ENCODE measurements at regions not wholly inside any gene's neighbourhood (a gene's known extent, or its start where the extent isn't known, plus 50 kb on each side); places are given as distances from the start of the nearest gene placed in this dataset.

GRCh38 chr2:34901739-34902138, 1302.6 kb upstream of the FAM98A start:
- no peak for DNase-seq (ENCODE audit: low read depth in 1 of 2, low spot score in 1 of 2)
- no peaks in the 10 kb centered on the region for H3K27me3 ChIP-seq (ENCODE audit: insufficient read depth, poor library complexity, severe bottlenecking)
- no peak for TF ChIP-seq CTCF (IDR thresholded peaks at IDR 0.05; ENCODE audit: insufficient read depth, low read length)
- TF ChIP-seq POLR2AphosphoS5 (IDR thresholded peaks at IDR 0.05; ENCODE audit: low read depth) = no peak
- TF ChIP-seq SPI1 (IDR thresholded peaks at IDR 0.05; ENCODE audit: borderline replicate concordance, low read depth) = no peak
- TF ChIP-seq GABPA (IDR thresholded peaks at IDR 0.05; ENCODE audit: low read depth) = no peak
- no peak for TF ChIP-seq REST (IDR thresholded peaks at IDR 0.05; ENCODE audit: insufficient replicate concordance, low read depth)
- no peak overlapping the region for H3K4me3 ChIP-seq (replicated peaks; ENCODE audit: insufficient read depth, low read length)
- H3K27ac ChIP-seq (replicated peaks) = no peak overlapping the region

GRCh38 chr2:34899079-34899478, 1300.0 kb upstream of the FAM98A start:
- Histone ChIP-seq H3K4me3 (replicated peaks; ENCODE audit: insufficient read depth, low read length) (no peak overlapping the region), H3K27ac (replicated peaks) (no peak overlapping the region), H3K27me3 (ENCODE audit: insufficient read depth, poor library complexity, severe bottlenecking) (no peaks in the 10 kb centered on the region)
- DNase-seq (ENCODE audit: low read depth in 1 of 2, low spot score in 1 of 2) = no peak
- TF ChIP-seq POLR2AphosphoS5 (IDR thresholded peaks at IDR 0.05; ENCODE audit: low read depth) (no peak), SPI1 (IDR thresholded peaks at IDR 0.05; ENCODE audit: borderline replicate concordance, low read depth) (no peak)

- TF ChIP-seq REST (IDR thresholded peaks at IDR 0.05; ENCODE audit: insufficient replicate concordance, low read depth) (no peak), GABPA (IDR thresholded peaks at IDR 0.05; ENCODE audit: low read depth) (no peak), SPI1 (IDR thresholded peaks at IDR 0.05; ENCODE audit: borderline replicate concordance, low read depth) (no peak), POLR2AphosphoS5 (IDR thresholded peaks at IDR 0.05; ENCODE audit: low read depth) (no peak), CTCF (IDR thresholded peaks at IDR 0.05; ENCODE audit: insufficient read depth, low read length) (no peak)
- DNase-seq (ENCODE audit: low read depth in 1 of 2, low spot score in 1 of 2) = no peak
- H3K27me3 ChIP-seq (ENCODE audit: insufficient read depth, poor library complexity, severe bottlenecking) = no peaks in the 10 kb centered on the region
- H3K4me3 ChIP-seq (replicated peaks; ENCODE audit: insufficient read depth, low read length) = no peak overlapping the region
- H3K27ac ChIP-seq (replicated peaks) = no peak overlapping the region
Measured at GRCh38 chr2:34892766-34893165, 1293.7 kb upstream of the FAM98A start.

- H3K27ac ChIP-seq (replicated peaks) = no peak overlapping the region
- no peak for TF ChIP-seq GABPA (IDR thresholded peaks at IDR 0.05; ENCODE audit: low read depth)
- TF ChIP-seq POLR2AphosphoS5 (IDR thresholded peaks at IDR 0.05; ENCODE audit: low read depth) = no peak
- TF ChIP-seq REST (IDR thresholded peaks at IDR 0.05; ENCODE audit: insufficient replicate concordance, low read depth) = no peak
- no peak for TF ChIP-seq CTCF (IDR thresholded peaks at IDR 0.05; ENCODE audit: insufficient read depth, low read length)
Measured at GRCh38 chr2:34892256-34892655, 1293.2 kb upstream of the FAM98A start.

More at GRCh38 chr2:34892256-34892655, 1293.2 kb upstream of the FAM98A start:
- no peaks in the 10 kb centered on the region for H3K27me3 ChIP-seq (ENCODE audit: insufficient read depth, poor library complexity, severe bottlenecking)
- DNase-seq (ENCODE audit: low read depth in 1 of 2, low spot score in 1 of 2) = no peak
- H3K4me3 ChIP-seq (replicated peaks; ENCODE audit: insufficient read depth, low read length) = no peak overlapping the region

All from HL-60 (cell line).